ENCODE measurements at regions not wholly inside any gene's neighbourhood (a gene's known extent, or its start where the extent isn't known, plus 50 kb on each side); places are given as distances from the start of the nearest gene placed in this dataset.

GRCh38 chr9:88804254-88804596 is 187.0 kb upstream of the S1PR3 start:
- TF ChIP-seq, protein P1, sequence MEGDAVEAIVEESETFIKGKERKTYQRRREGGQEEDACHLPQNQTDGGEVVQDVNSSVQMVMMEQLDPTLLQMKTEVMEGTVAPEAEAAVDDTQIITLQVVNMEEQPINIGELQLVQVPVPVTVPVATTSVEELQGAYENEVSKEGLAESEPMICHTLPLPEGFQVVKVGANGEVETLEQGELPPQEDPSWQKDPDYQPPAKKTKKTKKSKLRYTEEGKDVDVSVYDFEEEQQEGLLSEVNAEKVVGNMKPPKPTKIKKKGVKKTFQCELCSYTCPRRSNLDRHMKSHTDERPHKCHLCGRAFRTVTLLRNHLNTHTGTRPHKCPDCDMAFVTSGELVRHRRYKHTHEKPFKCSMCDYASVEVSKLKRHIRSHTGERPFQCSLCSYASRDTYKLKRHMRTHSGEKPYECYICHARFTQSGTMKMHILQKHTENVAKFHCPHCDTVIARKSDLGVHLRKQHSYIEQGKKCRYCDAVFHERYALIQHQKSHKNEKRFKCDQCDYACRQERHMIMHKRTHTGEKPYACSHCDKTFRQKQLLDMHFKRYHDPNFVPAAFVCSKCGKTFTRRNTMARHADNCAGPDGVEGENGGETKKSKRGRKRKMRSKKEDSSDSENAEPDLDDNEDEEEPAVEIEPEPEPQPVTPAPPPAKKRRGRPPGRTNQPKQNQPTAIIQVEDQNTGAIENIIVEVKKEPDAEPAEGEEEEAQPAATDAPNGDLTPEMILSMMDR (IDR thresholded peaks at IDR 0.05; ENCODE audit: insufficient read depth, low read length, poor library complexity, severe bottlenecking), result no peak
- no peak for DNase-seq (ENCODE audit: low read depth)
- H3K36me3 ChIP-seq (ENCODE audit: control insufficient read depth, insufficient read depth, low read length), result no peaks in the 10 kb centered on the region
- no peak overlapping the region for H3K4me3 ChIP-seq (ENCODE audit: low read depth, low read length)
- no peaks in the 10 kb centered on the region for H3K27me3 ChIP-seq (ENCODE audit: control insufficient read depth, insufficient read depth, low read length)

DNA sequence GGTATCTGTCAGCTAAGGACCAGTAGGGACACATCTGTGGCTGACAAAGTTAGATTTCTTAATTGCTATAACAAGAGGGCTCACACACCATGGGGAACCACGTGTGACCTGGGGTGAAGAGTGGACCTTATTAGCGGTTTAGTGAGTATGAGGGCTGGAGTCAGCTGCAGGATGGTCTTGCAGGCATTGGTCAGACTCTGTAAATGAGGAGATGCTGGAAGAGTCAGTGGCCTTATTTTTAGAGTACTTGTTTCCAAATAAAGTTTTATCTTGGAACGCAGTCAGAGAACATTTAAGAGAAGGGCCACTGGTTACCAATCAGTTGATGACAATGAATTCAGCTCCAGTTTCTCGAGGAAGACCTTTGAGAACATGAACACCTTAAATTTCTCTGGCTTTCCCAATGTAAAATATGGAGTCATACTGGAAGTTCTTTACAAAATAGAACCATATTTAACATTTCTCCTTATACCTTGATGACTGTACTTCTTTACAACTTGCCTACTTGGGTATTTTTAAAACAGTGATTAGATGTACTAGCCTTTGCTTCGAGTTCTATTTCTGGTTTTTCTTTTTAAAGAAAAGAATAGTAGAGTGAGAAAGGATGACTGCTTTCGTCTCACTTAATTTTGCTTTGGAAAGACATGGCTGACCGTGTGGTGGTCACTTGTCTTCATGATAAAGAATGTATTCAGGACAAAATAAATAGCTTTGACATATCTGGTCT is 185.9 kb upstream of the S1PR3 start:
- Histone ChIP-seq H3K4me3 (ENCODE audit: low read depth, low read length) (no peak overlapping the region), H3K27me3 (ENCODE audit: control insufficient read depth, insufficient read depth, low read length) (no peaks in the 10 kb centered on the region), H3K36me3 (ENCODE audit: control insufficient read depth, insufficient read depth, low read length) (no peaks in the 10 kb centered on the region)
- TF ChIP-seq, protein P1 (IDR thresholded peaks at IDR 0.05; ENCODE audit: insufficient read depth, low read length, poor library complexity, severe bottlenecking), result no peak
- no peak for DNase-seq (ENCODE audit: low read depth)

DNA sequence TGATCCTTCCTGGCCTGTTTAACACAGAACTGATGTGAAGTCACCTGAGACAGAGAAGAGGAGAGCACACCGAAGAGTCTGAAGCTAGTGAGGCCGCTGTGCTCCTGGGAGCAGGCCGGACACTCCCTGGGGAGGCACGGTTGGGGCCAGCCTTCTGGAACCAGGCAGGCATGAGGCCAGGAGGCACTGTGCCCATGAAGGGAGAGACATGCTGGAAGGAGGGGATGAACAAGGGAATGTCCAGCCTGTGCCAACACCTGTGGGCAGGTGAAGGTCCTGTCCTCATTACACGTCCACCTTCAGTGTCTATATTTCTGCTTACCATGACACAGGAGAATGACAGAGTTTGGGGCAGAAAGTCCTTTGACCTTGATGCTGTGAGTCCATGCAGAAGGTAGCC is 183.8 kb upstream of the S1PR3 start:
- TF ChIP-seq, protein P1 (IDR thresholded peaks at IDR 0.05; ENCODE audit: insufficient read depth, low read length, poor library complexity, severe bottlenecking), result no peak
- Histone ChIP-seq H3K36me3 (ENCODE audit: control insufficient read depth, insufficient read depth, low read length) (no peaks in the 10 kb centered on the region), H3K4me3 (ENCODE audit: low read depth, low read length) (no peak overlapping the region), H3K27me3 (ENCODE audit: control insufficient read depth, insufficient read depth, low read length) (no peaks in the 10 kb centered on the region)
- no peak for DNase-seq (ENCODE audit: low read depth)

DNA sequence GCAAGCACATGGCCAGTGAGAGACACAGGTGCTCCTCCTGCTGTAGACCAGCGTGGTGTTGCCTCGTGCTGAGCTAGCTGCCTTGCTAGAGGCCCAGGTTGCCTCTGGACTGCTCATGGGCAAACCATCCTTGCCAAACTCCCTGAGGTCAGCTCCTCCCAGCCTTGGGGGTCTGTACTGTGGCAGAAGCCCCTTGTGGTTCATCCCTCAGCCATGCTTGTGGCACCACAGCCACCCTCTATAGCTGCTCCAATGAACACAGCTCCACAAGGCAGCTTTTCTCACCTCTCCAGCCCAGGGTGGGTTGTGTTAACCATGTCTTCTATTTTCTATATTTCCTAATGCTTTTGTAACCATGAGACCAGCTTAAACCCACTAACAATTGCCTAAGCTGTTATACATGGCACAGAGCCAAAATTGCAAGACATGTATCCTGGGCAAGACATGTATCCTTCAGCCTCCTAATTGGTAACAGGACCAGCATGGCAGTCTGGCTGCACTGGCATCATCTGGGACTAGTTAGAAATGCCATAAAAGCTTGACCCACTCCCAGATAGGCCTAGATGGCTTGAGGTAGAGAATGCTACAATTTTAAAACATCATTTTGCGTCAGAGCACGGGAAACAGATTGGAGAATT is 183.1 kb upstream of the S1PR3 start:
- TF ChIP-seq, protein P1 (IDR thresholded peaks at IDR 0.05; ENCODE audit: insufficient read depth, low read length, poor library complexity, severe bottlenecking), result no peak
- DNase-seq (ENCODE audit: low read depth), result no peak
- H3K27me3 ChIP-seq (ENCODE audit: control insufficient read depth, insufficient read depth, low read length), result no peaks in the 10 kb centered on the region
- no peak overlapping the region for H3K4me3 ChIP-seq (ENCODE audit: low read depth, low read length)
- no peaks in the 10 kb centered on the region for H3K36me3 ChIP-seq (ENCODE audit: control insufficient read depth, insufficient read depth, low read length)

DNA sequence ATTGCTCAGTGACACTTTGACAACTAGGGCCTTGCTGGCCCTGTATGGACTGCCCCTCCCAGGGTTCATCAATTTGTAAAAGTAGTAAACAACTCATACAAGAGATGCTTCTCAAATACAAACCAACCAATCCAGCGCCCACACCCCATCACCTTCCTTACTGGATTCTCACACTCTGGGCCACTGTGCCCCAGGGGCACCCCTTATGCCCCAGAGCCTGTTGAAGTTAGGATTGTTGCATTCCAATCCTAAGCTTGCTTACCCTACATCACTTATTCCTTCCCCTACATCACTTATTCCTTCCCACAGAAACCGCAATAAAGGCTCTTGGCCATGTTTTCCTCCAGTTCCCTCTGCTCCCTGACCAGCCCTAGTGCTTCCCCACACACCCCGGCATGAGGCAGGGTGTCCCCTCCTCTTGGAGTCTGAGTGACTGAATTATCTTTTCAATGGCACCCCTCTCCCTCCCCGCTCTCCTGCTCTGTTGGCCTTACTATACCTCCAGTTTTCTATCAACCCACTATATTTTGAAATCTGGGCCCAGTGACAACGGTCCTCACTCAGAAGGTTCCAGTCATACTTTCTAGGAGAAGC is 182.4 kb upstream of the S1PR3 start:
- DNase-seq (ENCODE audit: low read depth), result no peak
- TF ChIP-seq, protein P1 (IDR thresholded peaks at IDR 0.05; ENCODE audit: insufficient read depth, low read length, poor library complexity, severe bottlenecking), result no peak
- H3K4me3 ChIP-seq (ENCODE audit: low read depth, low read length), result no peak overlapping the region
- H3K36me3 ChIP-seq (ENCODE audit: control insufficient read depth, insufficient read depth, low read length), result no peaks in the 10 kb centered on the region
- no peaks in the 10 kb centered on the region for H3K27me3 ChIP-seq (ENCODE audit: control insufficient read depth, insufficient read depth, low read length)
